BJ (cell line): ENCODE measurements at regions not wholly inside any gene's neighbourhood (a gene's known extent, or its start where the extent isn't known, plus 50 kb on each side); places are given as distances from the start of the nearest gene placed in this dataset.

Source experiments
- CTCF ChIA-PET: fragments of 350-600 bp; formaldehyde crosslinking; extraction: SDS; loops from one replicate; lab custom pipeline; 2021; ENCODE audit warnings: antibody characterized with exemption, inconsistent platforms; lab: Yijun Ruan, JAX
- POLR2A ChIA-PET: fragments of 300-600 bp; sonication (Branson Sonifier 250); formaldehyde crosslinking; extraction: SDS; loops from one replicate; lab custom pipeline; 2021; ENCODE audit warnings: antibody characterized with exemption; lab: Charles Lee
- DNase-seq: peaks from one replicate; pipeline ENCODE4 v3.0.0-alpha.2; 2011; ENCODE audit warnings: low read depth
- H3K27me3 ChIP-seq: 2 replicates; pipeline ENCODE4 v1.6.0; 2011; ENCODE audit warnings: low read length; ENCODE audit not compliant: control insufficient read depth, insufficient read depth
- H3K36me3 ChIP-seq: 2 replicates; pipeline ENCODE4 v1.5.1; 2011; ENCODE audit warnings: low read length; ENCODE audit not compliant: control insufficient read depth, insufficient read depth
- H3K4me3 ChIP-seq: 2 replicates; pipeline ENCODE4 v1.5.1; 2011; ENCODE audit warnings: low read depth, mild to moderate bottlenecking, control low read depth, low read length
- CTCF ChIP-seq: IDR thresholded peaks from 2 replicates; pipeline ENCODE4 v1.5.1; 2011; ENCODE audit warnings: low read depth, mild to moderate bottlenecking, control low read depth, inconsistent platforms, low read length, moderate library complexity; ENCODE audit not compliant: insufficient read depth

DNA sequence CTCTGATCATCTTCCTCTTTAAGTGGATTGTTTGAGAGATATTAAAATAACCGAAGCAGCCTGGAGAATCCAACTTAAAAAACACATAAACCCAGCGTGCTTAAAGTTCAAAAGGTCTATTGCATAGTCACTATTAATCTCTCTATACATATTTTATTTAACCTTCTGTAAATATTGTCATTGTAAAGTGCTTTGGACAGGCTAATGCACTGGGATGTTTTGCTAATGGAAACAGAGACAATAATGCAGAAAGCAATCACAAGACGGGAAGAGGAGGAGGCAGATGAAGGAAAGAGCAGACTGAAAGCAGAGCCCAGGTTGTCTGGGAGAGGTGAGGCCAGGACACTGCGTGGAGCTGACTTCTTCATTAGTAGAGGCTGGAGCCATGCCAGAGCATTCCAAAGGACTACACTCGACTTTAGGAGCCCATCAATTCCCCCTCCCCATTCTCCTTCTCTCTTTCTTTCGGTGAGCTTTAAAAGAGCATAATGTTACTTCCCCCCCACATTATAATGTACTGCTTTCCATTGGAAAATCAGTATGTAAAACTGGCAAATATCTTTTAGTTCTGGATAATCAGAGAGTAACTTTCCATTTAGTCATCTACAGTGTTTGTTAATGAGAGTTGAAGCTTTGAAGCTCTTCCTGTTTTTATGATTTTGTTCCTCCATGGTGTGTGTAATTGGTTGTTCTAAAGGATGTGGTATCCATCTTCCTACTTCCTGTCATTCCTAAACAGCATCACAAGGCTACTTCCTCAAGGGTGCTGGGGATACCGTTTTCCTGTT, 307.3 kb upstream of the MPDZ start:
- CTCF ChIA-PET: no interaction called here
- no peak for DNase-seq
- Histone ChIP-seq H3K27me3 (no peaks in the 10 kb centered on the region), H3K4me3 (no peak overlapping the region), H3K36me3 (no peaks in the 10 kb centered on the region)
- POLR2A ChIA-PET: no interaction called here
- no peak for TF ChIP-seq CTCF

GRCh38 chr9:13580760-13581159, 301.3 kb upstream of the MPDZ start:
- DNase-seq: no peak
- no peak for TF ChIP-seq CTCF
- CTCF ChIA-PET: interaction anchor here (0.7 kb wide), 1 partner anchor 819 kb away, joined by 3 read pairs; no protein-coding TSS in a partner anchor
- no peaks in the 10 kb centered on the region for H3K27me3 ChIP-seq
- H3K36me3 ChIP-seq: no peaks in the 10 kb centered on the region
- POLR2A ChIA-PET: no interaction called here
- no peak overlapping the region for H3K4me3 ChIP-seq

GRCh38 chr9:13580131-13580530, 300.6 kb upstream of the MPDZ start:
- Histone ChIP-seq H3K36me3 (no peaks in the 10 kb centered on the region), H3K4me3 (no peak overlapping the region), H3K27me3 (no peaks in the 10 kb centered on the region)
- POLR2A ChIA-PET: no interaction called here
- no peak for DNase-seq
- no peak for TF ChIP-seq CTCF
- CTCF ChIA-PET: no interaction called here

DNA sequence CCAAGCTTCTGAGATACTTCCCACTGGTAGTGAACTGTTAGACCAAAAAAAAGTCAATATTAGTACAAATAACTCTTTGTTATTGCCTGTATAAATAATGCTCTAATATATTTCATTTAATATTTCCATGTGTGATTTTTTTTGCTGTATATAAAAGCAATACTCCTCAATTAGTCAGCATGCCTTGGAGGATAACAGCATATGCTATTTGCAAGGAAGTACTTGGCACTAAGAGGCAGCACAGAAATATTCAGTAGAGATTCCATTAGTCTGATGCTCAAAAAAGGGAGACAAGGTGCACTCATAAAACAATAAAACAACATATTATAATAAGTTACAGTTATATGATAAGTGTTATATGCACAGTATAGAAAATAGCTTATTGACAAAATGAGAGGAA, 296.6 kb upstream of the MPDZ start:
- Histone ChIP-seq H3K27me3 (no peaks in the 10 kb centered on the region), H3K4me3 (no peak overlapping the region), H3K36me3 (no peaks in the 10 kb centered on the region)
- CTCF ChIA-PET: no interaction called here
- no peak for DNase-seq
- POLR2A ChIA-PET: no interaction called here
- TF ChIP-seq CTCF: no peak

DNA sequence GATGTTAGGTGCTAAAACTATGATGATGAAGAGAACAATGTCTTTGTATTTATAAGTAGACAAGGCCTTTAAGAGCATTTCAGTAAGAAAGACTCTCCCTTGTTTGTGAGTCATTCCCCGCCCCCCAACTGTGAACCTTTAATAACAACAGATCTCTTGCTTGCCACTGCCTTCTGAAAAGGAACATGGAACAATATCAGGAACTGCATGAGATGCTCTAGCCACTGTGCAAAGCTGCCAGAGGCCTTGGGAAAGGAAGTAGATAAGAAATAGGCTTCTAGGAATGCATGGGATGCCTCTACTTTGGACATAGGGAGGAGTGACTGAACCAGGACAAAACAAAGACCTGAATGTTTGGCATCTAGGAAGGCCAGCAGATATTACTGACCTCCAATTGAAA, 296.1 kb upstream of the MPDZ start:
- Histone ChIP-seq H3K36me3 (no peaks in the 10 kb centered on the region), H3K27me3 (no peaks in the 10 kb centered on the region), H3K4me3 (no peak overlapping the region)
- no peak for DNase-seq
- ChIA-PET CTCF (no interaction called here), POLR2A (no interaction called here)
- no peak for TF ChIP-seq CTCF
